ENCODE measurements at regions not wholly inside any gene's neighbourhood (a gene's known extent, or its start where the extent isn't known, plus 50 kb on each side); places are given as distances from the start of the nearest gene placed in this dataset.
"Not testable (repeated sequence)": the region's sequence is repeated elsewhere in the genome, so short reads cannot be mapped to it uniquely, and the experiment has no call there.

GRCh38 chr4:60913002-60913401, 287.1 kb upstream of the ADGRL3 start:
- TF ChIP-seq CTCF (IDR thresholded peaks at IDR 0.05): no peak
- DNase-seq: no peak
- no peak overlapping the region for H3K4me3 ChIP-seq

GRCh38 chr4:60913671-60914070, 286.5 kb upstream of the ADGRL3 start:
- Histone ChIP-seq H3K4me3 (no peak overlapping the region), H3K9me3 (no peaks in the 10 kb centered on the region), H3K4me1 (ENCODE audit: low read depth) (no peaks in the 10 kb centered on the region), H3K36me3 (ENCODE audit: low read depth) (no peaks in the 10 kb centered on the region)
- intact Hi-C loops (cut with DNase I, micrococcal nuclease): no loop called here
- TF ChIP-seq CTCF (IDR thresholded peaks at IDR 0.05): no peak
- ATAC-seq (no peak), DNase-seq (no peak)

More at GRCh38 chr4:60913002-60913401, 287.1 kb upstream of the ADGRL3 start:
- H3K36me3 ChIP-seq (ENCODE audit: low read depth): no peaks in the 10 kb centered on the region
- ATAC-seq: no peak
- no peaks in the 10 kb centered on the region for H3K9me3 ChIP-seq
- no peaks in the 10 kb centered on the region for H3K4me1 ChIP-seq (ENCODE audit: low read depth)
- intact Hi-C loops (cut with DNase I, micrococcal nuclease): no loop called here

- intact Hi-C loops (cut with DNase I, micrococcal nuclease); H3K36me3 ChIP-seq (ENCODE audit: low read depth); H3K9me3 ChIP-seq; ATAC-seq; H3K4me1 ChIP-seq (ENCODE audit: low read depth); H3K4me3 ChIP-seq; DNase-seq: not testable (repeated sequence)
Observed at GRCh38 chr4:60921735-60922134, 278.4 kb upstream of the ADGRL3 start.

- TF ChIP-seq CTCF (IDR thresholded peaks at IDR 0.05): no peak
- no peaks in the 10 kb centered on the region for H3K9me3 ChIP-seq
- no peak overlapping the region for H3K4me3 ChIP-seq
- no peaks in the 10 kb centered on the region for H3K36me3 ChIP-seq (ENCODE audit: low read depth)
- ATAC-seq: no peak
- intact Hi-C loops (cut with DNase I, micrococcal nuclease): no loop called here
- no peak for DNase-seq
- H3K4me1 ChIP-seq (ENCODE audit: low read depth): no peaks in the 10 kb centered on the region
Observed at GRCh38 chr4:60923075-60923474, 277.1 kb upstream of the ADGRL3 start.

- H3K36me3 ChIP-seq (ENCODE audit: low read depth): no peaks in the 10 kb centered on the region
- no peak overlapping the region for H3K4me3 ChIP-seq
- no peak for DNase-seq
- no peaks in the 10 kb centered on the region for H3K4me1 ChIP-seq (ENCODE audit: low read depth)
- ATAC-seq: no peak
- no peaks in the 10 kb centered on the region for H3K9me3 ChIP-seq
- TF ChIP-seq CTCF (IDR thresholded peaks at IDR 0.05): no peak
- intact Hi-C loops (cut with DNase I, micrococcal nuclease): no loop called here
Observed at GRCh38 chr4:60926624-60927023, 273.5 kb upstream of the ADGRL3 start.

- Histone ChIP-seq H3K4me3 (no peak overlapping the region), H3K36me3 (ENCODE audit: low read depth) (no peaks in the 10 kb centered on the region), H3K4me1 (ENCODE audit: low read depth) (no peaks in the 10 kb centered on the region), H3K9me3 (no peaks in the 10 kb centered on the region)
- DNase-seq (no peak), ATAC-seq (no peak)
- intact Hi-C loops (cut with DNase I, micrococcal nuclease): no loop called here
- TF ChIP-seq CTCF (IDR thresholded peaks at IDR 0.05): no peak
Observed at GRCh38 chr4:60930866-60931265, 269.3 kb upstream of the ADGRL3 start.
